GM21423 (cell line): ENCODE measurements at regions not wholly inside any gene's neighbourhood (a gene's known extent, or its start where the extent isn't known, plus 50 kb on each side); places are given as distances from the start of the nearest gene placed in this dataset.

Source experiments
- ATAC-seq: cut with Tn5 transposase; IDR thresholded peaks from one replicate; pipeline ENCODE4 v1.9.1; 2021; ENCODE audit warnings: mild to moderate bottlenecking, moderate library complexity; ENCODE audit not compliant: unreplicated experiment

DNA sequence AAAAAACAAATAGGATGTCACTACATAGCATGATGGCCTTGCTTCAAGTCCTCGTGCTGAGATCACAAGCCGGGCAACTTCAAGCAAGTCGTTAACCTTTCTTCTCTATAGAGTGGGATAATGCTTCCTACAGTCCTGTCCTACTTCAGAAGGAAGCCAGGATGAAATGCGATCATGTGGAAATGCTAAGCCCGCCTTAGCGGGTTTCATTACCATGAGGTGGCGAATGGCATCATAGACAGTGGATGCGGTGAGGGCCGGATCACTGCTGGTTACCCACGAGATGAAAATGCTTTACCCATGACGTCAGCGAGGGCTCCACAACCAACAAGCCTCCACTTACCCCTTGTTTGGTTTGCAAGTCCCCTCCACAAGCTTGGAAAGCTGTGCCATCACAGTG, 206.4 kb downstream of the TBXT start:
- no peak for ATAC-seq

- no peak for ATAC-seq
Observed at GRCh38 chr6:165960695-165961094, 207.0 kb downstream of the TBXT start.

DNA sequence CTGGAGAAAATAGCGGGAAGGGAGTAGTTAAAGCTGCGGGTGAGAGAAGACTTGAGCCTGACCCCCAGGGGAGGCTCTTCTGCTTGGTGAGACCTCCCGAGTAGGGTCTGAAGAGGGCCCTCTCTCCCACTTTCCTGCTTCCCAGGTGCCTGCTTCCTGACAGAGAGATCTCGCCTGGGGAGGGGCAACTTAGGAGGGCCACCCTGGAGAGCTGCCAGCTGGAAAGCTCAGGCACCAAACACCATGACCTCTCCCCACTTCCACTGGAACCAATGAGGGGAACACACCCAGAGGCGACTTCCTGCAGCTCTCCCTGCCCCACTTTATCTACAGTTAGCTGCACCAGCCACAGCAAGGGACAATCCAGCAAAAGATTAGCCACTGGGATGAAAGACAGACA, 208.0 kb downstream of the TBXT start:
- no peak for ATAC-seq

- ATAC-seq = no peak
Observed at GRCh38 chr6:165956874-165957273, 210.8 kb downstream of the TBXT start.

DNA sequence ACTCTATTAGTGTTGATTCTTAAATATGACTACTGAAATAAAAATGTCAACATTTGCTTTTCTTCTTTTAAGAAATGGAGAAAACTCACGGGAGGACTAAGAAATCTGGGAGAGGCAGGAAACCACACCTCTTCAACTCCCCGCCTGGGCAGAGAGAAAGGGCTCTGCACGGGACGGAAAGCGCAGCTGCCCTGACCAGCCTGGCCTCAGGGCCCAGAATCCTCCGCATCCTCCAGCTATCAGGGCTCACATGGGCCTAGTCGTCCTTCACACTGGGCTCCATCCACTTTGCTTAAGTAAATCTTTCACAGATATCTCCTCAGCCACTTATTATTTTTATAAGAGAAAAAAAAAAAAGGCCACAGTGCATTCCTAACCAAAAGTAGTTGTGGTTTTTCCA, 215.1 kb downstream of the TBXT start:
- no peak for ATAC-seq

DNA sequence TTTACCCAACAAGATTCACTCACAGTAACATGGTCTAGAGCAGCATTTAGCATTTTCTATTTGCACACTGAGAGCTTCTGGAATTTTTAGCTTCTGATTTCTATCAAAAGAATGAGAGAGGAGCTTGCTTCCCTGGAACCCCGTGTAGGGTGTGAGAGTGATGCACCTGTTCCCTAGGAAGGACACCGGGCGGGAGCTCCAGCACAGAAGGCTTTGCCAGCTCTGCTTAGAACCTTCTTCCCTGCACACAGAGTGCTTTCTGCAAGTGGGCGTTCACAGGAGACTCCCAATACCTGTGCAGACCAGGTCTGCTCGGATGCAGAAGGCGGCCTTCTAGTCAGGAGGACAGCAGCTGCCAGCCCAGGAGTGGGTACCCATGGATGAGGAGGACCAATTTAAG, 217.3 kb downstream of the TBXT start:
- ATAC-seq = no peak

- no peak for ATAC-seq
Observed at GRCh38 chr6:165949324-165949723, 218.3 kb downstream of the TBXT start.

DNA sequence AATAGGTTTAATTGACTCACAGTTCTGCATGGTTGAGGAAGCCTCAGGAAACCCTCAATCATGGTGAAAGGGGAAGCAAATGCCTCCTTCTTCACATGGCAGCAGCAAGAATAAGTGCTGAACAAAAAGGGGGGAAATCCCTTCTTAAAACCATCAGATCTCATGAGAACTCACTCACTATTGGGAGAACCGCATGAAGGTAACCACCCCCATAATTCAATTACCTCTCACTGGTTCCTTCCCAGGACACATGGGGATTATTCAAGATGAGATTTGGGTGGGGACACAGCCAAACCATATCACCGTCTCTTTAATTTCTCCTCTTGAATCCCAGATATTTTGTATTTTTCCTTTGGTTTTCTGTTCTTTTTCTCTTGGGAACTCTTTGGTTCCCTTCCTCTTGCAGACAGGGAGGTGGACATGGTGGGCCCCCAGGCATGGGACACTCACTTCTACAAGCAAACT, 223.6 kb downstream of the TBXT start:
- no peak for ATAC-seq

GRCh38 chr6:165941786-165942185, 225.9 kb downstream of the TBXT start:
- no peak for ATAC-seq

GRCh38 chr6:165941249-165941775, 226.3 kb downstream of the TBXT start:
- no peak for ATAC-seq

- ATAC-seq = no peak
Observed at GRCh38 chr6:165940366-165940765, 227.3 kb downstream of the TBXT start.

- ATAC-seq = no peak
Observed at GRCh38 chr6:165939601-165940290, 227.9 kb downstream of the TBXT start.

- ATAC-seq = no peak
Observed at GRCh38 chr6:165939047-165939446, 228.6 kb downstream of the TBXT start.

DNA sequence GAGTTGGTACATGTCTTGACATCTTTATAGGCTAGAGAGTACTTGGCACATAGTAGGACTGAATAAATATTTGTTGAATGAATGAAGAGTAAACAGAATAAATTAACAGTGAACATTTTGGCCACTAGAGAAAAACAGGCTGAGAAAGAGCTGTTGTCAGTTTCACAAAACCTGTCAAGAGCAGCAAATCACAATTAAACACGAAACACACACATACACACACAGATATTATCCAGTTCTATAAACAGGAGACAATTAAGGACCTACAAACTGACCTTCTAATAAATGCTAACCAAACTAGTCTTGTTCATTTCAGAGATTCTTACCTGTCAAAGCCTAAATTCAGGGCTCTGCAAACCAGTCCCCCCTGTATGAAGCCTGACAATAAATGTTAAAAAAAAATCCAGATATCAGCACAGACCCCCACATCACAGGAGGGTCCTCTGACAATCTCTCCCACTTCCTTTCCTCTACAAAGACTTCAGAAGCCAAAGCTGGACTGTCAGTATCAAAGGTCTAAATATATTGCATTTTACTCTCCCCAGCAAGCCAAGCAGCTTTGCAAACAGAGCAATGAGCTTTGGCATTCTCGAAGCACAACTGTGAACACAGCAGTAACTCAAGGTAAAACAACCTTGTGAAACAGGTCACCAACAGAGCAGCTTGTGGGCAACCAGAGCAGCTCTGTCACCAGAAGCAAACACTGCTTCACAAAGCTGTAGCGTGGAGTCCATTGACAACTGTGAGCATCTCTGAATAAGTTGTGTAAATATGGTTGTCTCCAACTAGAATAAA, 229.9 kb downstream of the TBXT start:
- no peak for ATAC-seq

DNA sequence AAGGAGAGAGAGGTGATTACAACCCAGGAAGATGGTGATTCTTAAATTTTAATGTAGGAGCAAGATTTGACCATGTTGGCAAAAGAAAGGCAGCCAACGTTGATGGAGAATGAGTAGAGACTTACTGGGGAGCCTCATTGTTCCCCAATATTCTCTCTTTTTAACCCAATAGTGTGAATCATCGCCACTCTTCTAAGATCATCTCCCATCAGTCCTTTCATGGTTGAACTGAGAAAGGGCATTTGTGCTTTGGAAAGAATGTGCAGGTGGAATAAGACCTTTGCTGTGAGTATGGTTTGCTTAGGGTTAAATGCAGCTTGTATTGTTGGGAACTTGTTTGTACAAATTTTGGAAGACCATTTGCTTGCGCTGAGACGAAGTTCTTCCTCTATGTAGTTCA, 231.0 kb downstream of the TBXT start:
- no peak for ATAC-seq

GRCh38 chr6:165936096-165936495, 231.6 kb downstream of the TBXT start:
- ATAC-seq = no peak

DNA sequence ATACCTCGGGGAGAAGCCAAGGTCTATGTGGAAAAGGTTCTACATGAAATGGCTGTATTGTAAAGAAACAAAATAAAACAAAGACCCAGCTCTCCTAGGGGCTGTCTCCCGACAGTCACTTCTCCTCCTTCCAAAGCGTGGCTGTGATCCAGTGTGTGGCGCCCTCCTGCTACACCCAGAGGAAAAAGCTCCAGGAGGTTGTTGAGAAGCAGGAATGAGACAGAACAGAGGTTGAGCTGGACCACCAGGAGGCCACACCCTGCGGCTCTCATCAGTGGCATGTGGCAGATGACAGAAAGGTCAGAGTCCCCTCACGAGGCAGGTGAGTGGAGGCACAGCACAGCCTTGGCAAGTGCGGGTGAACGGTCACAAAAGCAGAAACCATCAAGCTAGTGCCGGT, 236.0 kb downstream of the TBXT start:
- no peak for ATAC-seq

GRCh38 chr6:165930668-165931214, 236.9 kb downstream of the TBXT start:
- no peak for ATAC-seq

DNA sequence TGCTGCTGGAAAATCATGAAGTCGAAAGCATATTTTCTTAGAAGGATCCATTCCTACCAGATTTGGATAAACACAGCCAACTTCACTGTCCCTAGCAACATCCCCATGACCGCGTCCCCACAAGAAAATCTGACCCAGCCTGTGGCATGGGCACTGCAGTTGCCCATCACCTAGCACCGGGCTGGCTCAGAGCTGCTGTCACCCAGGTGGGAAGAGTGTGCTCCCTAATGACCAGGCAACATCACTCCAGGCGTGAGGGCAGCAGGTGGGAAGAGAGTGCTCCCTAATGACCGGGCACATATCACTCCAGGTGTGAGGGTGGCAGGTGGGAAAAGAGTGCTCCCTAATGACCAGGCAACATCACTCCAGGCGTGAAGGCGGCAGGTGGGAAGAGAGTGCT, 238.0 kb downstream of the TBXT start:
- no peak for ATAC-seq

- no peak for ATAC-seq
Observed at GRCh38 chr6:165926378-165926777, 241.3 kb downstream of the TBXT start.

GRCh38 chr6:165925474-165926156, 242.0 kb downstream of the TBXT start:
- ATAC-seq = no peak
